GM23338 (cell line): ENCODE measurements at regions not wholly inside any gene's neighbourhood (a gene's known extent, or its start where the extent isn't known, plus 50 kb on each side); places are given as distances from the start of the nearest gene placed in this dataset.

Source experiments
- ATAC-seq: fragments of 200-7000 bp; cut with Tn5 transposase; 3 replicates; pipeline ENCODE4 v1.9.1; 2020
- DNase-seq: peaks from one replicate; pipeline ENCODE4 v3.0.0-alpha.2; 2015; ENCODE audit warnings: low spot score
- H2AFZ ChIP-seq: fragments of 200-600 bp; sonication (generic); 2 replicates; pipeline ENCODE4 v1.8.0; 2016; ENCODE audit warnings: antibody characterized with exemption, mild to moderate bottlenecking, moderate library complexity
- H3F3A ChIP-seq: fragments of 200-600 bp; sonication (generic); replicated peaks from 2 replicates; pipeline ENCODE4 v1.8.0; 2017; ENCODE audit warnings: antibody characterized with exemption, mixed run types, low read depth
- H3K27ac ChIP-seq: fragments of 200-600 bp; sonication (generic); 2 replicates; pipeline ENCODE4 v1.6.1; 2016; ENCODE audit warnings: low read depth
- H3K27me3 ChIP-seq: fragments of 200-600 bp; sonication (generic); 2 replicates; pipeline ENCODE4 v1.8.0; 2016; ENCODE audit warnings: mild to moderate bottlenecking, mixed run types, moderate library complexity; ENCODE audit not compliant: insufficient read depth
- H3K36me3 ChIP-seq: fragments of 200-600 bp; sonication (generic); 2 replicates; pipeline ENCODE4 v1.8.0; 2016; ENCODE audit warnings: mild to moderate bottlenecking; ENCODE audit not compliant: insufficient read depth
- H3K4me1 ChIP-seq: fragments of 200-600 bp; sonication (generic); 2 replicates; pipeline ENCODE4 v1.8.0; 2016; ENCODE audit warnings: mild to moderate bottlenecking, moderate library complexity; ENCODE audit not compliant: insufficient read depth
- H3K4me2 ChIP-seq: fragments of 200-600 bp; sonication (generic); 2 replicates; pipeline ENCODE4 v1.7.1; 2017; ENCODE audit warnings: mixed run types
- H3K4me3 ChIP-seq: fragments of 200-600 bp; sonication (generic); 2 replicates; pipeline ENCODE4 v1.6.1; 2016; ENCODE audit warnings: mixed run types
- H3K79me2 ChIP-seq: fragments of 200-600 bp; sonication (generic); replicated peaks from 2 replicates; pipeline ENCODE4 v1.8.0; 2017; ENCODE audit warnings: mild to moderate bottlenecking; ENCODE audit not compliant: insufficient read depth
- H3K9me2 ChIP-seq: fragments of 200-600 bp; sonication (generic); 2 replicates; pipeline ENCODE4 v1.8.0; 2017; ENCODE audit not compliant: insufficient read depth
- H4K20me1 ChIP-seq: fragments of 200-600 bp; sonication (generic); replicated peaks from 2 replicates; pipeline ENCODE4 v1.8.0; 2017; ENCODE audit warnings: mild to moderate bottlenecking; ENCODE audit not compliant: insufficient read depth
- H3K27ac Mint-ChIP-seq: 2 replicates; pipeline ENCODE4 v1.8.0; 2020; ENCODE audit warnings: inconsistent platforms, mild to moderate bottlenecking, moderate library complexity, mixed read lengths
- H3K27me3 Mint-ChIP-seq: 3 replicates; pipeline ENCODE4 v1.8.0; 2022; ENCODE audit warnings: low read depth, mild to moderate bottlenecking, moderate library complexity, mixed read lengths, inconsistent platforms; ENCODE audit not compliant: insufficient read depth, poor library complexity
- H3K36me3 Mint-ChIP-seq: 3 replicates; pipeline ENCODE4 v1.8.0; 2021; ENCODE audit warnings: low read depth, mild to moderate bottlenecking, inconsistent platforms, moderate library complexity, mixed read lengths
- H3K4me1 Mint-ChIP-seq: 3 replicates; pipeline ENCODE4 v1.8.0; 2020; ENCODE audit warnings: mild to moderate bottlenecking, inconsistent platforms, mixed read lengths
- H3K4me3 Mint-ChIP-seq: 3 replicates; pipeline ENCODE4 v1.8.0; 2021; ENCODE audit warnings: moderate library complexity, mild to moderate bottlenecking, inconsistent platforms, mixed read lengths
- H3K9me3 Mint-ChIP-seq: 3 replicates; pipeline ENCODE4 v1.8.0; 2020; ENCODE audit warnings: moderate library complexity, mild to moderate bottlenecking, inconsistent platforms, mixed read lengths
- EZH2 ChIP-seq: fragments of 200-600 bp; sonication (generic); IDR thresholded peaks from one replicate; pipeline ENCODE4 v1.8.0; 2017; ENCODE audit warnings: antibody characterized with exemption, mild to moderate bottlenecking, low read depth; ENCODE audit not compliant: unreplicated experiment
- POLR2AphosphoS5 ChIP-seq: IDR thresholded peaks from 2 replicates; pipeline ENCODE4 v1.6.1; 2016; ENCODE audit warnings: antibody characterized with exemption, low read depth
- STAT1 ChIP-seq: IDR thresholded peaks from one replicate; pipeline ENCODE4 v1.6.1; 2016; ENCODE audit warnings: antibody characterized with exemption; ENCODE audit not compliant: unreplicated experiment
- ZNF331 ChIP-seq: fragments of 250-450 bp; sonication (Bioruptor Pico); IDR thresholded peaks from 2 replicates; pipeline ENCODE4 v1.5.0; 2020; ENCODE audit warnings: low read depth, mild to moderate bottlenecking, moderate library complexity
- TF ChIP-seq, protein P1 (sequence below): fragments of 250-450 bp; sonication (Bioruptor Pico); IDR thresholded peaks from 2 replicates; pipeline ENCODE4 v1.5.0; 2020; ENCODE audit warnings: mild to moderate bottlenecking, moderate library complexity
- TF ChIP-seq, protein P2 (sequence below), 2 experiments: fragments of 200-600 bp in 1 of 2; sonication (generic) in 1 of 2; conservative IDR thresholded peaks; 2 replicates each; pipeline versions ENCODE4 v1.5.1 to v1.6.1; 2016 to 2017; ENCODE audit warnings: antibody characterized with exemption in 2 of 2, low read depth in 2 of 2, mild to moderate bottlenecking in 2 of 2, moderate library complexity in 1 of 2

DNA sequence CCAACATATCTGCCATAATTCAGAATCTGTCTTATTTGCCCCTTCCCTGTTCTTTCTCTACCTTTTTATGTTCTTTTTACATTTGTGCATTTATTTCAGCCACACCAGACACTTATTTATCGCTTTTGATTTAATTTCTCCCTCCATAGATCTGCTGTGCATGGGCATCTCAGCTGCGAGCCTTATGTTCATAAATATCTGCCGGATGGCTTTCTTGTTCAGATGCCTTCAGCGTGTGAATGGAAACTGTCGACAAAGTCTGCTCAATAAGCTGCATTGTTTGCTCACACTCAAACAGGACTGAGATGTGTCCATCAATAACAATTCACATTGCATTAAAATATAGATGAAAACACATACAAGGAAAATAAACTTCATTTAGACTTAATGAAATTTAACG is 374.6 kb upstream of the FAT3 start:
- no peak overlapping the region for H3K4me2 ChIP-seq
- Mint-ChIP-seq H3K9me3 (no peaks in the 10 kb centered on the region), H3K27ac (no peak overlapping the region), H3K4me1 (peaks cover 13% of the 10 kb centered on the region; the same call in 2 of the 3 replicates), H3K36me3 (no peaks in the 10 kb centered on the region), H3K27me3 (no peaks in the 10 kb centered on the region), H3K4me3 (no peak overlapping the region)
- peak overlapping the region; percentile 84; the same call in 1 of the 2 replicates for H2AFZ ChIP-seq
- H4K20me1 ChIP-seq = no peaks in the 10 kb centered on the region
- no peak overlapping the region for H3K27ac ChIP-seq
- no peak for DNase-seq
- TF ChIP-seq, protein P1, sequence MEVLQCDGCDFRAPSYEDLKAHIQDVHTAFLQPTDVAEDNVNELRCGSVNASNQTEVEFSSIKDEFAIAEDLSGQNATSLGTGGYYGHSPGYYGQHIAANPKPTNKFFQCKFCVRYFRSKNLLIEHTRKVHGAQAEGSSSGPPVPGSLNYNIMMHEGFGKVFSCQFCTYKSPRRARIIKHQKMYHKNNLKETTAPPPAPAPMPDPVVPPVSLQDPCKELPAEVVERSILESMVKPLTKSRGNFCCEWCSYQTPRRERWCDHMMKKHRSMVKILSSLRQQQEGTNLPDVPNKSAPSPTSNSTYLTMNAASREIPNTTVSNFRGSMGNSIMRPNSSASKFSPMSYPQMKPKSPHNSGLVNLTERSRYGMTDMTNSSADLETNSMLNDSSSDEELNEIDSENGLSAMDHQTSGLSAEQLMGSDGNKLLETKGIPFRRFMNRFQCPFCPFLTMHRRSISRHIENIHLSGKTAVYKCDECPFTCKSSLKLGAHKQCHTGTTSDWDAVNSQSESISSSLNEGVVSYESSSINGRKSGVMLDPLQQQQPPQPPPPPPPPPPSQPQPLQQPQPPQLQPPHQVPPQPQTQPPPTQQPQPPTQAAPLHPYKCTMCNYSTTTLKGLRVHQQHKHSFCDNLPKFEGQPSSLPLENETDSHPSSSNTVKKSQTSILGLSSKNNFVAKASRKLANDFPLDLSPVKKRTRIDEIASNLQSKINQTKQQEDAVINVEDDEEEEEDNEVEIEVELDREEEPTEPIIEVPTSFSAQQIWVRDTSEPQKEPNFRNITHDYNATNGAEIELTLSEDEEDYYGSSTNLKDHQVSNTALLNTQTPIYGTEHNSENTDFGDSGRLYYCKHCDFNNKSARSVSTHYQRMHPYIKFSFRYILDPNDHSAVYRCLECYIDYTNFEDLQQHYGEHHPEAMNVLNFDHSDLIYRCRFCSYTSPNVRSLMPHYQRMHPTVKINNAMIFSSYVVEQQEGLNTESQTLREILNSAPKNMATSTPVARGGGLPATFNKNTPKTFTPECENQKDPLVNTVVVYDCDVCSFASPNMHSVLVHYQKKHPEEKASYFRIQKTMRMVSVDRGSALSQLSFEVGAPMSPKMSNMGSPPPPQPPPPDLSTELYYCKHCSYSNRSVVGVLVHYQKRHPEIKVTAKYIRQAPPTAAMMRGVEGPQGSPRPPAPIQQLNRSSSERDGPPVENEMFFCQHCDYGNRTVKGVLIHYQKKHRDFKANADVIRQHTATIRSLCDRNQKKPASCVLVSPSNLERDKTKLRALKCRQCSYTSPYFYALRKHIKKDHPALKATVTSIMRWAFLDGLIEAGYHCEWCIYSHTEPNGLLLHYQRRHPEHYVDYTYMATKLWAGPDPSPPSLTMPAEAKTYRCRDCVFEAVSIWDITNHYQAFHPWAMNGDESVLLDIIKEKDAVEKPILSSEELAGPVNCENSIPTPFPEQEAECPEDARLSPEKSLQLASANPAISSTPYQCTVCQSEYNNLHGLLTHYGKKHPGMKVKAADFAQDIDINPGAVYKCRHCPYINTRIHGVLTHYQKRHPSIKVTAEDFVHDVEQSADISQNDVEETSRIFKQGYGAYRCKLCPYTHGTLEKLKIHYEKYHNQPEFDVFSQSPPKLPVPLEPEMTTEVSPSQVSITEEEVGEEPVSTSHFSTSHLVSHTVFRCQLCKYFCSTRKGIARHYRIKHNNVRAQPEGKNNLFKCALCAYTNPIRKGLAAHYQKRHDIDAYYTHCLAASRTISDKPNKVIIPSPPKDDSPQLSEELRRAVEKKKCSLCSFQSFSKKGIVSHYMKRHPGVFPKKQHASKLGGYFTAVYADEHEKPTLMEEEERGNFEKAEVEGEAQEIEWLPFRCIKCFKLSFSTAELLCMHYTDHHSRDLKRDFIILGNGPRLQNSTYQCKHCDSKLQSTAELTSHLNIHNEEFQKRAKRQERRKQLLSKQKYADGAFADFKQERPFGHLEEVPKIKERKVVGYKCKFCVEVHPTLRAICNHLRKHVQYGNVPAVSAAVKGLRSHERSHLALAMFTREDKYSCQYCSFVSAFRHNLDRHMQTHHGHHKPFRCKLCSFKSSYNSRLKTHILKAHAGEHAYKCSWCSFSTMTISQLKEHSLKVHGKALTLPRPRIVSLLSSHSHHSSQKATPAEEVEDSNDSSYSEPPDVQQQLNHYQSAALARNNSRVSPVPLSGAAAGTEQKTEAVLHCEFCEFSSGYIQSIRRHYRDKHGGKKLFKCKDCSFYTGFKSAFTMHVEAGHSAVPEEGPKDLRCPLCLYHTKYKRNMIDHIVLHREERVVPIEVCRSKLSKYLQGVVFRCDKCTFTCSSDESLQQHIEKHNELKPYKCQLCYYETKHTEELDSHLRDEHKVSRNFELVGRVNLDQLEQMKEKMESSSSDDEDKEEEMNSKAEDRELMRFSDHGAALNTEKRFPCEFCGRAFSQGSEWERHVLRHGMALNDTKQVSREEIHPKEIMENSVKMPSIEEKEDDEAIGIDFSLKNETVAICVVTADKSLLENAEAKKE (CRISPR knock-in tag) = no peak
- TF ChIP-seq ZNF331 (CRISPR knock-in tag) = no peak
- TF ChIP-seq POLR2AphosphoS5 = no peak
- TF ChIP-seq, protein P2, sequence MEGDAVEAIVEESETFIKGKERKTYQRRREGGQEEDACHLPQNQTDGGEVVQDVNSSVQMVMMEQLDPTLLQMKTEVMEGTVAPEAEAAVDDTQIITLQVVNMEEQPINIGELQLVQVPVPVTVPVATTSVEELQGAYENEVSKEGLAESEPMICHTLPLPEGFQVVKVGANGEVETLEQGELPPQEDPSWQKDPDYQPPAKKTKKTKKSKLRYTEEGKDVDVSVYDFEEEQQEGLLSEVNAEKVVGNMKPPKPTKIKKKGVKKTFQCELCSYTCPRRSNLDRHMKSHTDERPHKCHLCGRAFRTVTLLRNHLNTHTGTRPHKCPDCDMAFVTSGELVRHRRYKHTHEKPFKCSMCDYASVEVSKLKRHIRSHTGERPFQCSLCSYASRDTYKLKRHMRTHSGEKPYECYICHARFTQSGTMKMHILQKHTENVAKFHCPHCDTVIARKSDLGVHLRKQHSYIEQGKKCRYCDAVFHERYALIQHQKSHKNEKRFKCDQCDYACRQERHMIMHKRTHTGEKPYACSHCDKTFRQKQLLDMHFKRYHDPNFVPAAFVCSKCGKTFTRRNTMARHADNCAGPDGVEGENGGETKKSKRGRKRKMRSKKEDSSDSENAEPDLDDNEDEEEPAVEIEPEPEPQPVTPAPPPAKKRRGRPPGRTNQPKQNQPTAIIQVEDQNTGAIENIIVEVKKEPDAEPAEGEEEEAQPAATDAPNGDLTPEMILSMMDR (conservative IDR thresholded peaks at IDR 0.05; ENCODE audit: low read depth in 2 of 2) = no peak
- ATAC-seq = no peak
- no peak overlapping the region for H3K4me3 ChIP-seq
- no peaks in the 10 kb centered on the region for H3K79me2 ChIP-seq
- no peaks in the 10 kb centered on the region for H3K9me2 ChIP-seq
- no peaks in the 10 kb centered on the region for H3K4me1 ChIP-seq
- H3K36me3 ChIP-seq = no peaks in the 10 kb centered on the region
- H3F3A ChIP-seq = no peaks in the 10 kb centered on the region
- H3K27me3 ChIP-seq = no peaks in the 10 kb centered on the region

DNA sequence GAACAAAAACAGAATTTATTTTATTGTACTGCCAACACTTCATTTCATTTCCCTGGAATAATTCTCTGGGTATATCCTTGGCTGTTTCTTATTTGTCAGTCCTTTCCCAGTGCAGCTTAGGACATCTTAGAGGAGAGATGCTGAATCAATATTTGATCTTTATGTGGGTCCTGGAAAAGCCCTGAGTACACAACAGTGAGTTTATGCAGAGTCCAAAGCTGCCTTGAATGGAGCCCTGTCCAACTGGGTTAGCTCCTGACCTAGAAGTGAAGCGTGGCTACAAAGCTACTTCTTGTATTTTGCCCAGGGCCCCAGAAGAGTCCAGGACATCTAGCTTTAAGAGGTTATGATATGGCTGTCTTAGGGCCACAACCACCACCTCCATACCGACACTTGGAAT is 378.0 kb upstream of the FAT3 start:
- Mint-ChIP-seq H3K4me3 (no peak overlapping the region), H3K36me3 (no peaks in the 10 kb centered on the region), H3K4me1 (peaks cover 20% of the 10 kb centered on the region; the same call in 2 of the 3 replicates), H3K27me3 (no peaks in the 10 kb centered on the region), H3K9me3 (no peaks in the 10 kb centered on the region), H3K27ac (no peak overlapping the region)
- Histone ChIP-seq H4K20me1 (no peaks in the 10 kb centered on the region), H3F3A (no peaks in the 10 kb centered on the region), H3K4me1 (no peaks in the 10 kb centered on the region), H3K4me3 (no peak overlapping the region), H3K36me3 (no peaks in the 10 kb centered on the region), H3K27me3 (no peaks in the 10 kb centered on the region), H3K27ac (no peak overlapping the region), H3K4me2 (no peak overlapping the region), H3K79me2 (no peaks in the 10 kb centered on the region), H2AFZ (no peak overlapping the region), H3K9me2 (no peaks in the 10 kb centered on the region)
- no peak for ATAC-seq
- DNase-seq = no peak
- TF ChIP-seq EZH2 (no peak), STAT1 (no peak)
- TF ChIP-seq, protein P2 (conservative IDR thresholded peaks at IDR 0.05; ENCODE audit: low read depth in 2 of 2) = no peak
